Loucy (cell line): ENCODE measurements at regions not wholly inside any gene's neighbourhood (a gene's known extent, or its start where the extent isn't known, plus 50 kb on each side); places are given as distances from the start of the nearest gene placed in this dataset.

ENCODE experiments used
- H2AFZ ChIP-seq: fragments of 200-600 bp; sonication (generic); 2 replicates; pipeline ENCODE4 v1.6.0; 2016; ENCODE audit warnings: antibody characterized with exemption, mild to moderate bottlenecking, low read length, moderate library complexity
- H3F3A ChIP-seq: fragments of 200-600 bp; 2 replicates; pipeline ENCODE4 v1.6.0; 2016; ENCODE audit warnings: antibody characterized with exemption, low read depth, mild to moderate bottlenecking
- H3K27me3 ChIP-seq: fragments of 200-600 bp; sonication (generic); 2 replicates; pipeline ENCODE4 v1.6.1; 2014; ENCODE audit warnings: low read length, mild to moderate bottlenecking; ENCODE audit not compliant: insufficient read depth, poor library complexity, severe bottlenecking
- H3K36me3 ChIP-seq: fragments of 200-600 bp; sonication (generic); 2 replicates; pipeline ENCODE4 v1.6.1; 2016; ENCODE audit warnings: low read length; ENCODE audit not compliant: insufficient read depth
- H3K4me1 ChIP-seq: fragments of 200-600 bp; sonication (generic); 2 replicates; pipeline ENCODE4 v1.5.1; 2014; ENCODE audit warnings: low read length, mild to moderate bottlenecking; ENCODE audit not compliant: insufficient read depth, poor library complexity, severe bottlenecking
- H3K4me2 ChIP-seq: fragments of 200-600 bp; sonication (generic); 2 replicates; pipeline ENCODE4 v1.6.0; 2014; ENCODE audit warnings: antibody characterized with exemption, low read length, low read depth, mild to moderate bottlenecking; ENCODE audit not compliant: poor library complexity, severe bottlenecking
- H3K4me3 ChIP-seq: fragments of 200-600 bp; sonication (generic); 2 replicates; pipeline ENCODE4 v1.5.1; 2014; ENCODE audit warnings: low read length, mild to moderate bottlenecking, mixed read lengths; ENCODE audit not compliant: poor library complexity, severe bottlenecking
- H3K79me2 ChIP-seq: fragments of 200-600 bp; sonication (generic); 2 replicates; pipeline ENCODE4 v1.6.1; 2014; ENCODE audit warnings: low read length; ENCODE audit not compliant: insufficient read depth
- H3K9ac ChIP-seq: fragments of 200-600 bp; sonication (generic); 2 replicates; pipeline ENCODE4 v1.6.0; 2014; ENCODE audit warnings: mild to moderate bottlenecking, low read depth, low read length, moderate library complexity; ENCODE audit not compliant: poor library complexity, severe bottlenecking
- H3K9me2 ChIP-seq: fragments of 200-600 bp; sonication (generic); replicated peaks from 2 replicates; pipeline ENCODE4 v1.6.1; 2016; ENCODE audit warnings: low read depth, low read length, mixed read lengths
- H3K9me3 ChIP-seq: fragments of 200-600 bp; sonication (generic); 2 replicates; pipeline ENCODE4 v1.6.1; 2014; ENCODE audit warnings: mild to moderate bottlenecking, antibody characterized with exemption, low read length, low read depth; ENCODE audit not compliant: insufficient read depth
- H4K20me1 ChIP-seq: fragments of 200-600 bp; sonication (generic); 2 replicates; pipeline ENCODE4 v1.6.0; 2014; ENCODE audit warnings: antibody characterized with exemption, low read length, mild to moderate bottlenecking; ENCODE audit not compliant: insufficient read depth, poor library complexity, severe bottlenecking
- CTCF ChIP-seq: fragments of 200-600 bp; sonication (generic); conservative IDR thresholded peaks from 2 replicates; pipeline ENCODE4 v1.5.1; 2014; ENCODE audit warnings: mild to moderate bottlenecking, antibody characterized with exemption, low read length
- EZH2phosphoT487 ChIP-seq: fragments of 200-600 bp; IDR thresholded peaks from 2 replicates; pipeline ENCODE4 v1.6.1; 2018; ENCODE audit warnings: antibody characterized with exemption, mild to moderate bottlenecking, moderate library complexity, borderline replicate concordance

GRCh38 chr3:22942981-22943380 is 260.1 kb upstream of the UBE2E2 start:
- Histone ChIP-seq H3K9me3 (no peaks in the 10 kb centered on the region), H3K79me2 (no peaks in the 10 kb centered on the region), H3K27me3 (no peaks in the 10 kb centered on the region), H3K36me3 (no peaks in the 10 kb centered on the region), H4K20me1 (no peaks in the 10 kb centered on the region), H2AFZ (no peak overlapping the region), H3K4me1 (no peaks in the 10 kb centered on the region), H3K9ac (no peak overlapping the region), H3K9me2 (no peaks in the 10 kb centered on the region), H3K4me3 (no peak overlapping the region), H3F3A (no peaks in the 10 kb centered on the region), H3K4me2 (no peak overlapping the region)
- TF ChIP-seq EZH2phosphoT487 = no peak
- TF ChIP-seq CTCF = no peak

GRCh38 chr3:22947851-22948250 is 255.3 kb upstream of the UBE2E2 start:
- Histone ChIP-seq H3K9me2 (no peaks in the 10 kb centered on the region), H3K79me2 (no peaks in the 10 kb centered on the region), H4K20me1 (no peaks in the 10 kb centered on the region), H3K4me2 (no peak overlapping the region), H3F3A (no peaks in the 10 kb centered on the region), H2AFZ (no peak overlapping the region), H3K4me1 (no peaks in the 10 kb centered on the region), H3K36me3 (no peaks in the 10 kb centered on the region), H3K27me3 (no peaks in the 10 kb centered on the region), H3K9me3 (no peaks in the 10 kb centered on the region), H3K4me3 (no peak overlapping the region), H3K9ac (no peak overlapping the region)
- TF ChIP-seq CTCF (no peak), EZH2phosphoT487 (no peak)

- H2AFZ ChIP-seq = no peak overlapping the region
- no peak for TF ChIP-seq EZH2phosphoT487
- TF ChIP-seq CTCF = no peak
- H3K27me3 ChIP-seq = no peaks in the 10 kb centered on the region
- H3K4me3 ChIP-seq = no peak overlapping the region
- no peaks in the 10 kb centered on the region for H3K9me2 ChIP-seq
- no peak overlapping the region for H3K9ac ChIP-seq
- no peaks in the 10 kb centered on the region for H3K9me3 ChIP-seq
- H3K36me3 ChIP-seq = no peaks in the 10 kb centered on the region
- no peaks in the 10 kb centered on the region for H3F3A ChIP-seq
- H3K4me1 ChIP-seq = no peaks in the 10 kb centered on the region
- no peaks in the 10 kb centered on the region for H4K20me1 ChIP-seq
- no peaks in the 10 kb centered on the region for H3K79me2 ChIP-seq
- H3K4me2 ChIP-seq = no peak overlapping the region
Measured at GRCh38 chr3:22951910-22952309, 251.2 kb upstream of the UBE2E2 start.
